Smooth muscle cell (in vitro differentiated cells): ENCODE measurements at regions not wholly inside any gene's neighbourhood (a gene's known extent, or its start where the extent isn't known, plus 50 kb on each side); places are given as distances from the start of the nearest gene placed in this dataset.

Source experiments
- DNase-seq: peaks from one replicate; lab custom pipeline; 2025; ENCODE audit not compliant: unreplicated experiment; lab: John Stamatoyannopoulos, UW
- H2AFZ ChIP-seq: fragments of 200-600 bp; sonication (generic); 2 replicates; pipeline ENCODE4 v1.6.0; 2016; ENCODE audit warnings: antibody characterized with exemption, low read depth, mild to moderate bottlenecking
- H3F3A ChIP-seq: fragments of 200-600 bp; sonication (generic); 2 replicates; pipeline ENCODE4 v1.6.0; 2017; ENCODE audit warnings: antibody characterized with exemption, low read depth
- H3K27ac ChIP-seq: fragments of 200-600 bp; sonication (generic); 2 replicates; pipeline ENCODE4 v1.5.1; 2016; ENCODE audit warnings: low read depth, mild to moderate bottlenecking
- H3K27me3 ChIP-seq: fragments of 200-600 bp; sonication (generic); 2 replicates; pipeline ENCODE4 v1.6.1; 2016; ENCODE audit warnings: low read depth, mild to moderate bottlenecking
- H3K36me3 ChIP-seq: fragments of 200-600 bp; sonication (generic); 2 replicates; pipeline ENCODE4 v1.5.1; 2016; ENCODE audit warnings: low read depth
- H3K4me1 ChIP-seq: fragments of 200-600 bp; sonication (generic); 2 replicates; pipeline ENCODE4 v1.5.1; 2016; ENCODE audit warnings: low read depth
- H3K4me2 ChIP-seq: fragments of 200-600 bp; sonication (generic); 2 replicates; pipeline ENCODE4 v1.6.0; 2016; ENCODE audit warnings: mild to moderate bottlenecking
- H3K4me3 ChIP-seq: fragments of 200-600 bp; sonication (generic); 2 replicates; pipeline ENCODE4 v1.5.1; 2016; ENCODE audit warnings: mild to moderate bottlenecking
- H3K79me2 ChIP-seq: fragments of 200-600 bp; sonication (generic); 2 replicates; pipeline ENCODE4 v1.6.0; 2016; ENCODE audit warnings: low read depth, mild to moderate bottlenecking
- H3K9ac ChIP-seq: fragments of 200-600 bp; sonication (generic); 2 replicates; pipeline ENCODE4 v1.6.0; 2016; ENCODE audit warnings: low read depth
- H3K9me3 ChIP-seq: fragments of 200-600 bp; sonication (generic); replicated peaks from 2 replicates; pipeline ENCODE4 v1.5.1; 2016; ENCODE audit warnings: low read depth
- H4K20me1 ChIP-seq: fragments of 200-600 bp; sonication (generic); 2 replicates; pipeline ENCODE4 v1.6.0; 2016; ENCODE audit warnings: low read depth
- WGBS: methylation state at CpG from one replicate; pipeline ENCODE4 v1.1.7; 2016; ENCODE audit warnings: low lambda C conversion rate; 5-methylcytosine and 5-hydroxymethylcytosine counted together
- TF ChIP-seq, protein P1 (sequence below): fragments of 200-600 bp; sonication (generic); IDR thresholded peaks from 2 replicates; pipeline ENCODE4 v1.5.1; 2017; ENCODE audit warnings: borderline replicate concordance, mild to moderate bottlenecking, antibody characterized with exemption; ENCODE audit not compliant: insufficient read depth, poor library complexity, severe bottlenecking

DNA sequence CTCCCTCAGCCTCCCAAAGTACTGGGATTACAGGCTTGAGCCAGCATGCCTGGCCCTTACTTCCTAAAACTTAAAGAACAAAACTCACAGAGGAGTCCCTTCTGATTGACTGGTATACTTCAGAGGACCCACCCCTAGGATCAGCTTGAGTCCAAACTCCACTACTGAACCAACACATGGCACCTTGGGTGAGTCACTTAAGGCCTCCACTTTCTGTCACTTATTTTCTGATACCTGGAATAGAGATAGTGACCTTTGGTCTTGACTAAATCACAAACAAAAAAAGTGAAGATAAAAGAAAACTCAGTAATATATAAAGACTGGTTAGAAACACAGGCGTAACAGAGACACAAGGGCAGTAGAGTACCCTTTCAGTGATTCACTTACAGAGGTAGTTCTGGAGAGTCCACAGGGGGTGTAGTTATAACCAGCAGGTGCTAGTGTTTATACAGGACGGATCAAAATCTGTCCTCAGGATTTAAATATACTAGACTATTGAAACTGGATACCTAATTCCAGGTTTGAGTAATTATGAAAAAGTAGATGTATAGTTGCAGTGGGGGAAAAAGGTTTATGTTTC, 274.3 kb upstream of the ANKRD55 start:
- Histone ChIP-seq H3K4me3 (no peak overlapping the region), H3K4me2 (no peak overlapping the region), H4K20me1 (no peaks in the 10 kb centered on the region), H2AFZ (no peak overlapping the region), H3K27ac (no peak overlapping the region), H3K27me3 (no peaks in the 10 kb centered on the region), H3K9ac (no peak overlapping the region), H3K9me3 (no peaks in the 10 kb centered on the region), H3K4me1 (no peaks in the 10 kb centered on the region), H3K36me3 (no peaks in the 10 kb centered on the region), H3F3A (no peaks in the 10 kb centered on the region), H3K79me2 (no peaks in the 10 kb centered on the region)
- TF ChIP-seq, protein P1, sequence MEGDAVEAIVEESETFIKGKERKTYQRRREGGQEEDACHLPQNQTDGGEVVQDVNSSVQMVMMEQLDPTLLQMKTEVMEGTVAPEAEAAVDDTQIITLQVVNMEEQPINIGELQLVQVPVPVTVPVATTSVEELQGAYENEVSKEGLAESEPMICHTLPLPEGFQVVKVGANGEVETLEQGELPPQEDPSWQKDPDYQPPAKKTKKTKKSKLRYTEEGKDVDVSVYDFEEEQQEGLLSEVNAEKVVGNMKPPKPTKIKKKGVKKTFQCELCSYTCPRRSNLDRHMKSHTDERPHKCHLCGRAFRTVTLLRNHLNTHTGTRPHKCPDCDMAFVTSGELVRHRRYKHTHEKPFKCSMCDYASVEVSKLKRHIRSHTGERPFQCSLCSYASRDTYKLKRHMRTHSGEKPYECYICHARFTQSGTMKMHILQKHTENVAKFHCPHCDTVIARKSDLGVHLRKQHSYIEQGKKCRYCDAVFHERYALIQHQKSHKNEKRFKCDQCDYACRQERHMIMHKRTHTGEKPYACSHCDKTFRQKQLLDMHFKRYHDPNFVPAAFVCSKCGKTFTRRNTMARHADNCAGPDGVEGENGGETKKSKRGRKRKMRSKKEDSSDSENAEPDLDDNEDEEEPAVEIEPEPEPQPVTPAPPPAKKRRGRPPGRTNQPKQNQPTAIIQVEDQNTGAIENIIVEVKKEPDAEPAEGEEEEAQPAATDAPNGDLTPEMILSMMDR: no peak
- DNase-seq: no peak
- 96% methylated on average over 2 of the region's 2 CpGs for WGBS

DNA sequence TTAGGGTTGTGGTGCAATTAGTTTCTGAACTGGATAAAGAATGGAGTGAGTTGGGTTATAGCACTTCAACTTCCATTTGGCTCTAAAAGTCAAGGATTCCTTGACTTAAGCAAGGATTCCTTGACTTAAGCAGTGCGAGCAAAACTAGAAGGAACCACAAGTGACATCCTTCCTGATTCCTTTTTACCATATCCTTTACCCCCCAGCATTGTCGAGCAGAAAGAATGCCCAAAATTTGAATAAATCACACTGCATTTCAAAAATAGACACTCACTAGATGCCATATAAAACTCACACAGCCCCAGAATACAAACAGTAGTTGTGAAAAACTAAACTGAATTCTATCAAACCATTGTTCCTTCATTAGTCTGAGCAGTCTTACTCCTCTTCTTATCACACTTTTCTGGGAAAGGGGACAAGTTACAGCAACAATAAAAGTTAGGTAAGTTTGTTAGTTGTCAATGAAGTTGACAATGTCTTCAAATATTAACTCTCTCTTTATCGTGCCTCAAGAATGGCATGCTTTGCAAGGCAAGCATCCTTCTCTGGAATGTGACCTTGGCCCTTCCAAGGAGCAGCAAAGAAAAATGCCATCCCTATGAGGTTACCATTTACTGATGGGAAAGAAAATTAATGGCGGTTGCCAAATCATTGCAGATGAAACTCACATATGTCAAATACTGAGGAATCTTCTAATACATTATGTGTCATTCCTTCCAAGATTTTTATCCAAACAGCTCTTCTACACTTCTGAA, 273.3 kb upstream of the ANKRD55 start:
- no peak for DNase-seq
- no peaks in the 10 kb centered on the region for H3K79me2 ChIP-seq
- no peak overlapping the region for H3K9ac ChIP-seq
- WGBS: 93% methylated on average over 4 of the region's 4 CpGs
- no peak overlapping the region for H3K27ac ChIP-seq
- H3K4me3 ChIP-seq: no peak overlapping the region
- no peak overlapping the region for H3K4me2 ChIP-seq
- no peaks in the 10 kb centered on the region for H3K27me3 ChIP-seq
- peaks cover 6% of the 10 kb centered on the region for H3F3A ChIP-seq
- H3K36me3 ChIP-seq: no peaks in the 10 kb centered on the region
- H4K20me1 ChIP-seq: no peaks in the 10 kb centered on the region
- peaks cover 4% of the 10 kb centered on the region for H3K4me1 ChIP-seq
- H3K9me3 ChIP-seq: no peaks in the 10 kb centered on the region
- TF ChIP-seq, protein P1: no peak
- H2AFZ ChIP-seq: no peak overlapping the region

DNA sequence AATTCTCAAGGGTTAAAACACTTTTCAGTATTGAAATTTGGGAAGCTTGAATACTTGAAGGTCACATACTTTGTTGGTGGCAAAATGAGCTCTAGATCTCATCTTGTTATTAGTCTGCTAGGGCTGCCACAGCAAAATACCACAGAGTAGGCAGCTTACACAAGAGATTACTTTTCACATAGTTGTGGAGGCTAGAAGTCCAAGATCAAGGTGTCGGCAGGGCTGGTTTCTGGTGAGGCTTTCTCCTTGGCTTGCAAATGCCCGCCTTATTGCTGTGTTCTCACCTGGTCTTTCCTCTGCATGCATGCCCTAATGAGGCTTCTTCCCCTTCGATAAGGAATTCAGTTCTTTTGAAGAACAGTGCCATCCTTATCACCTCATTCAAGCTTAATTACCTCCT, 270.8 kb upstream of the ANKRD55 start:
- H3F3A ChIP-seq: peaks cover 6% of the 10 kb centered on the region
- no peaks in the 10 kb centered on the region for H3K79me2 ChIP-seq
- no peak overlapping the region for H3K4me3 ChIP-seq
- H3K9me3 ChIP-seq: no peaks in the 10 kb centered on the region
- no peak for DNase-seq
- H3K27me3 ChIP-seq: no peaks in the 10 kb centered on the region
- H4K20me1 ChIP-seq: no peaks in the 10 kb centered on the region
- H2AFZ ChIP-seq: no peak overlapping the region
- 87% methylated on average over 3 of the region's 3 CpGs for WGBS
- H3K36me3 ChIP-seq: no peaks in the 10 kb centered on the region
- no peak overlapping the region for H3K9ac ChIP-seq
- peaks cover 4% of the 10 kb centered on the region for H3K4me1 ChIP-seq
- TF ChIP-seq, protein P1: no peak
- no peak overlapping the region for H3K4me2 ChIP-seq
- H3K27ac ChIP-seq: no peak overlapping the region
